ENCODE measurements at regions not wholly inside any gene's neighbourhood (a gene's known extent, or its start where the extent isn't known, plus 50 kb on each side); places are given as distances from the start of the nearest gene placed in this dataset.

- no peak for TF ChIP-seq CTCF (IDR thresholded peaks at IDR 0.05)
- no peak for TF ChIP-seq EZH2 (IDR thresholded peaks at IDR 0.05; ENCODE audit: borderline replicate concordance, insufficient read depth, low read depth, low read length, poor library complexity, severe bottlenecking)
Observed at GRCh38 chr10:105963334-105963884, 1201.1 kb downstream of the SORCS1 start.

Measured in B cell (primary cell).